Colonic mucosa (tissue), 4 donors: ENCODE measurements at regions not wholly inside any gene's neighbourhood (a gene's known extent, or its start where the extent isn't known, plus 50 kb on each side); places are given as distances from the start of the nearest gene placed in this dataset.

Experiments used
- DNase-seq: peaks from one replicate; pipeline ENCODE4 v3.0.0-alpha.2; 2020
- H3K27ac ChIP-seq: fragments of 200-600 bp; one replicate; pipeline ENCODE4 v1.8.0; 2021
- H3K27me3 ChIP-seq: fragments of 200-600 bp; one replicate; pipeline ENCODE4 v1.8.0; 2021
- H3K36me3 ChIP-seq: fragments of 200-600 bp; one replicate; pipeline ENCODE4 v1.8.0; 2021
- H3K4me1 ChIP-seq: fragments of 200-600 bp; one replicate; pipeline ENCODE4 v1.8.0; 2021; ENCODE audit warnings: mild to moderate bottlenecking
- H3K4me3 ChIP-seq: fragments of 200-600 bp; one replicate; pipeline ENCODE4 v1.8.0; 2021
- H3K9ac ChIP-seq, 2 donors: one replicate each; pipeline ENCODE4 v1.7.0; 2013; ENCODE audit warnings: control low read depth in 2 of 2, low read depth in 2 of 2, low read length in 2 of 2
- H3K9me3 ChIP-seq: fragments of 200-600 bp; one replicate; pipeline ENCODE4 v1.8.0; 2021
- CTCF ChIP-seq: fragments of 200-600 bp; IDR thresholded peaks from one replicate; pipeline ENCODE4 v1.8.0; 2022; ENCODE audit warnings: antibody characterized with exemption, mild to moderate bottlenecking
- intact Hi-C: fragments of 100-400 bp; cut with DNase I; formaldehyde crosslinking; loops from one replicate; pipeline ENCODE4 v1.14.1; 2022
- donor health status: healthy.
- donor health status: DM: no; HTN: no; CAD: no.
- donor health status: DM: no; HTN: no; CAD: no.

- Histone ChIP-seq H3K27ac (no peak overlapping the region), H3K9me3 (no peaks in the 10 kb centered on the region), H3K9ac (no peak overlapping the region), H3K27me3 (no peaks in the 10 kb centered on the region), H3K4me3 (no peak overlapping the region), H3K4me1 (no peaks in the 10 kb centered on the region), H3K36me3 (no peaks in the 10 kb centered on the region)
- intact Hi-C loops, result no loop called here
- no peak for TF ChIP-seq CTCF
- DNase-seq, result no peak
These were observed 221.6 kb upstream of the HS3ST5 start for GRCh38 chr6:114564302-114564933.

- Histone ChIP-seq H3K27ac (no peak overlapping the region), H3K4me3 (no peak overlapping the region), H3K4me1 (no peaks in the 10 kb centered on the region), H3K36me3 (no peaks in the 10 kb centered on the region), H3K9ac (no peak overlapping the region), H3K9me3 (no peaks in the 10 kb centered on the region), H3K27me3 (no peaks in the 10 kb centered on the region)
- TF ChIP-seq CTCF, result no peak
- DNase-seq, result no peak
- intact Hi-C loops, result no loop called here
These were observed 216.6 kb upstream of the HS3ST5 start for GRCh38 chr6:114559419-114559818.

GRCh38 chr6:114558153-114558552 is 215.3 kb upstream of the HS3ST5 start:
- Histone ChIP-seq H3K9me3 (no peaks in the 10 kb centered on the region), H3K9ac (no peak overlapping the region), H3K4me1 (no peaks in the 10 kb centered on the region), H3K36me3 (no peaks in the 10 kb centered on the region), H3K27me3 (no peaks in the 10 kb centered on the region), H3K27ac (no peak overlapping the region), H3K4me3 (no peak overlapping the region)
- intact Hi-C loops, result no loop called here
- TF ChIP-seq CTCF, result no peak
- no peak for DNase-seq

- no peaks in the 10 kb centered on the region for H3K4me1 ChIP-seq
- no peaks in the 10 kb centered on the region for H3K9me3 ChIP-seq
- no peak for TF ChIP-seq CTCF
- no peaks in the 10 kb centered on the region for H3K36me3 ChIP-seq
- DNase-seq, result no peak
- intact Hi-C loops, result no loop called here
- no peak overlapping the region for H3K27ac ChIP-seq
- H3K9ac ChIP-seq, result no peak overlapping the region
- no peaks in the 10 kb centered on the region for H3K27me3 ChIP-seq
- H3K4me3 ChIP-seq, result no peak overlapping the region
These were observed 214.1 kb upstream of the HS3ST5 start for GRCh38 chr6:114556846-114557488.

- Histone ChIP-seq H3K36me3 (no peaks in the 10 kb centered on the region), H3K9ac (no peak overlapping the region), H3K9me3 (no peaks in the 10 kb centered on the region), H3K4me3 (no peak overlapping the region), H3K4me1 (no peaks in the 10 kb centered on the region), H3K27me3 (no peaks in the 10 kb centered on the region), H3K27ac (no peak overlapping the region)
- intact Hi-C loops, result no loop called here
- DNase-seq, result no peak
- no peak for TF ChIP-seq CTCF
These were observed 207.5 kb upstream of the HS3ST5 start for GRCh38 chr6:114550316-114550715.
